ENCODE measurements at regions not wholly inside any gene's neighbourhood (a gene's known extent, or its start where the extent isn't known, plus 50 kb on each side); places are given as distances from the start of the nearest gene placed in this dataset.

GRCh38 chr3:107428051-107428858, 51.0 kb downstream of the CCDC54 start:
- no peak for DNase-seq

GRCh38 chr3:107429320-107430181, 52.3 kb downstream of the CCDC54 start:
- peak; percentile 61 for DNase-seq

DNA sequence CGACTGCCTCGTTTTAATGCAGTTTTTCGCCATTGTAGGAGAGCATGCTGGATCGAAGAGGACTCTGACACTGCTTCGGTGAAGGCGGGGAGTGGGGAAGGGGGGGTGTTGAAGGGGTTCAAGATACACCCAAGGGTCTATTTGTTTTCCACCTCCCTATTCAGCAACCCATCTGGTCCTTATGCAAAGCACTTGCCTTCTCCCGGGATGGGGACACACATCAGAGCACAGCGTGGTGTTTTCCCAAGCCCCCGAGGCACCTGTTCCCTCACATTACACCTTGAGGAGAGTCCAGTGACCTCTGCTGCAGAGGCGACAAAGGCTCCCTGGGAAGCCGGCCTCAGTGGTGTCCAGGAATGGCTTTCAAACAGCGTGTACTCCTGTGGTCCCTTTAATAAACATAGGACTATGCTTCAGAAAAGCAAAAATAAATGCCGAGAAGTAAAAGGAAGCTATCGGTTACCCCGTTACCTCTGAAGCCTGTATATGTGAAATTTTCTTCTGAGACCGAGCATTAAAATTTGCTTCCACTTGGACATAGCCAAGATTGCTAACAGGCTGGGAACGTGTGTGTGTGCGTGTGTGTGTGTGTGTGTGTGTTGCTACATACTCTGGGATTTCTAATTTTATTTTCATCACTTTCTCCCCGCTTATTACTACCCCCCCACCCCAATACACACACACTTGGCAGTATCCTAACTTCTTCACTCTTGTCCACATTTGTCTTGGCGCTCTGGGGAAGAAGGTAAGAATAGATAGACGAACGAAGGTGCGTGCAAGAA, 53.2 kb downstream of the CCDC54 start:
- no peak for DNase-seq

DNA sequence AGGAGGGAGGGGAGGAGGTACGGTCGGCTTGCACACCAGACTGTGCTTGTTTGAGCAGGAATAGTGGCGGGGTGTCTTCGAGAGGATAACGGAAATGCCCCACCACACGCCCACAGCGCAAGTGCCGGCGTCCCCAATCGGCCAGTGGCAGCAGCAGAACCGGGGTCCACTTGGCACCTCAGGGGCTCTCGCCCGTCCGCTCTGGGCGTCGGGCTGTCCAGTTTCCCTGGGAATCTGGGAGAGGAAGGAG, 53.7 kb downstream of the CCDC54 start:
- peak; percentile 24 for DNase-seq

DNA sequence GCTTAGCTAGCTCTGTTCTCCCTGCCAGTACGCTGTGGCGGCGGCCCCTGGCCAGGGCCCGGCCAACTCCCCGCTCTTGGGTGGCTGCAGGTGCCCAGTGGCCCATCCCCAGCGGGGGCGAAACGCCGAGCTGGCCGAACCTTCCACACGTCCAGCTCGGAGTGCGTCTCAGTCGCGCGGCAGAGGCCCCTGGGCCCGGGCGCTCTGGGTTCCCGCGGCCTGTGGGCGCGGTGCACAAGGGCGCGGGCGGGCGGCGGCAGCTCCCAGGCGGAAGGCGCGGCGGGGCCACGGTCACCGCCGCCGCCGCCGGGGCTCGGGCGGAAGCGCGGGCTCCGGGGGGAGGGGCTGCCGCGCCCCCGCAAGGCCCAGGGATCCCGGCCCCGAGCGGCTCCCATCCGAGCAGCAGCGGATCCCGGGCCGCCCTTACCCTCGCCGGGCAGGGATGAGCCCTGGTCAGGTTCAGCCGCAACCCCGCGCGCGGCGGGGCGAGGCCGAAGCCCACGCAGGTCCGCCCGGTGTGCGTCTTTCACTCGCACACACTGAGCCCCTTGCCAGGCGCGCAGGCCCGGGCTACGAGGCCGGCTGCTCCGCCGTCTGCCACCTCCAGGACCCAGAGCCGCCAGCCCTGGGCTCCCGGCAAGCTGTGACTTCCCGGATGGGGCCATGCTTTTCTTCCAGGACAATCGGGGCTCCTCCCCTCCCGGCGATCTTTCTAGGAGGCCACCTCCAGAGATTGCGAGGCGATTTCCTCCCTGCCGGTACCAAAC, 54.2 kb downstream of the CCDC54 start:
- DNase-seq = peak; percentile 36

GRCh38 chr3:107432013-107432515, 54.8 kb downstream of the CCDC54 start:
- DNase-seq = no peak

DNA sequence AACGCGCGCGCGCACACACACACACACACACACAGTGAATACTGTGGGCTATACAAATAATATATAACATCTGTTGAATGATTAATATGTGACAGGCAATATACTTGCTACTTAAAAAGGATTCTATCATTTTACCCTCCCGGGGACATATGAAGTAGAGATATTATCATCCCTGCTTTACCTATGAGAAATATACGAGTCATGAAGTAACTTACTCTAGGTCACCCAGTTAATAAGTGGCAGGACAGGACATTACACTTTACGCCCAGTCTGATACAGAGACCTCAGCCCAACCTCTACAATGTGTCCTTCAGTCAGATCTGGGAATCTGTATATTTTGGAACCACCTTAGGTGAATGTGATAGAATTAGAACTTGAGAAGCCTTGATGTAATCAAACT, 55.4 kb downstream of the CCDC54 start:
- no peak for DNase-seq

DNA sequence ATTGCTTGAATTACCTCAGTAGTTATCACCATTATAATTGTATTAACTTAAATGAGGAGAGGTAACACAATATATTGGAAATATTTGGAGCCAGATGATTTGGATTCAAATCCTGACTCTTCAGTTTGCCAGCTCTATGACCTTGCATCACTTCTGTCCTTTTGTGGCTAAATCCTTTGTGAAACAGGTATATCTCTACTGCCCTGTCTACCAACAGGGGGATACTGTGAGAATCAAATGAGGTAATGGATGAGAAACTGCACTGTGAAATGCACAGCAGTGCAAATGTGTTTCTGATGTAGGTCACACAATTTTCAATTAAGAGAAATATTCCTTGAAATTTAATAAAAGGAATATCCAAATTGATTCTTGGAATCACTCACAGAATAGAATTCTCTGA, 58.8 kb downstream of the CCDC54 start:
- DNase-seq = no peak

- DNase-seq = no peak
Measured at GRCh38 chr3:107438671-107439070, 61.4 kb downstream of the CCDC54 start.

GRCh38 chr3:107441617-107442016, 64.4 kb downstream of the CCDC54 start:
- no peak for DNase-seq

DNA sequence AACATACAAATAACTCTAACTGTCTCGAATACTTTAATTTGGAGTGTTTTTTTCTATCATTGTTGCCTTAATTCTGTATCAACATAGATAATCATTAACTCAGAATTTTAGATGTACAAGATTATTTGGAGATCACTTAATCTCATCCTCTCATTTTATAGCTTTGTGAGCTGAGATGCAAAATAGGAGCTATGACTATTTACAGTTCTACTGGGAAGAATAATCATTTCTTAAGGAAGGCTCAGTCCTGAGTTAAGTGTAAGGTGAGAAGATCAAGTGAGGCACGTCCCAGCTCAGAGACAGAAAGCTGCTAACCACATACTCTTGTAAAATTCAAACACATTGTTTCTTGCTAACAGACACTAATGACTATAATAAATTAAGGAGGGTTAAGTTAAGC, 66.2 kb downstream of the CCDC54 start:
- no peak for DNase-seq

DNA sequence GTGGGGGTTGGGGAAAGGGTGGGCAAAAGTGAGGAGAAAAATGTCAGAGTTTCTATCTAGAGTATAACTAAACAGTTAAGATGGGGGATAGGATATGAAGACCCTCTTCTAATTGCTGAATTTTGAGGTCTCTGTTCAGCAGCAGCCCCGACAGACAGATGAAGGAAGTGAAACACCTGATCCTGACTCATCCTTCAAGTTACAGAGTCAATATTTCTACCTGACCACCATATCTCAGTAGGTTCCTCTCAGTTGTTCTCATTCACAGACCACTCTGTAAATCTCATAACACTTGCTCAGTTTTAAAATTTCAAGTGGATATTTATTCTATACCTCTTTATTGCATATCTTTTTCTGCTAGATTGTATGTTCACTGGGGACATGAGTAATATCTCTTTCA, 69.5 kb downstream of the CCDC54 start:
- no peak for DNase-seq

GRCh38 chr3:107450254-107450893, 72.4 kb upstream of the BBX start:
- DNase-seq = no peak

DNA sequence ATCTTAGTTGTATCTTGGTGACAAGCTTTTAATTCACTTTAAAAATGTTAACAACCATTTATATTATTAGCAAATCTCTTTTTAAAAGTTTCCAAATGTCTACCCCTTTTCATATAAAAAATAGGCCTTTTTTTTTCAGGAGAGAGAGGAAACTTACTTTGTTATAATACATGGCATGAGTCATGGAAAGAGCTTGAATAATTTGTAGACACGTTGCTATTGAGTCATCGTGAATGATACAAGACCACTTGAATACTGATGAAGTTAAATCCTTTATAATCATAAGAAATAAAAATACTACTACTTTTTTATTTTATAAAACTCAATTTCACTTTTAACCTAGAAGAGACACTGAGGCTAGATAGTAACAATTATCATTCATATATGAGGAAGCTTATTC, 70.3 kb upstream of the BBX start:
- DNase-seq = no peak

- no peak for DNase-seq
Measured at GRCh38 chr3:107453504-107453903, 69.3 kb upstream of the BBX start.

GRCh38 chr3:107455621-107456020, 67.1 kb upstream of the BBX start:
- DNase-seq = no peak

DNA sequence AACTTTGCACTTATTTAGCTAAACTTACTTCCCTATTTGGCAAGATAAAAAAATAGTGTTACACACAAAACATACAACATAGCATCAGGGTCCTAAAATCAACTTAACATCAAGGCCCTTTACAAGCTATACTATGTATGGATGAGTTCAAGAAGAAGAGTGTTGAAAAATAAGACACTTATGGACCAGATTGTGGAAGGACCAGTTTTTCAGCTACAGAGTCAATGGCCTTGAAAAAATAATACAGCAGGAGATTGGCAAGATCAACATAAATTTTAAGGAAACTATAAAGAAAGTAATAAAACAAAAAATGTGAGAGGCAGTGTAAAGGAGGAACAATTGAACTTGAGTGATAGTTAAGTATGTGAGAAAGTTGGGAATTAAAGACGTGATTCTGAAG, 66.3 kb upstream of the BBX start:
- no peak for DNase-seq

GRCh38 chr3:107458871-107459270, 63.9 kb upstream of the BBX start:
- DNase-seq = no peak

DNA sequence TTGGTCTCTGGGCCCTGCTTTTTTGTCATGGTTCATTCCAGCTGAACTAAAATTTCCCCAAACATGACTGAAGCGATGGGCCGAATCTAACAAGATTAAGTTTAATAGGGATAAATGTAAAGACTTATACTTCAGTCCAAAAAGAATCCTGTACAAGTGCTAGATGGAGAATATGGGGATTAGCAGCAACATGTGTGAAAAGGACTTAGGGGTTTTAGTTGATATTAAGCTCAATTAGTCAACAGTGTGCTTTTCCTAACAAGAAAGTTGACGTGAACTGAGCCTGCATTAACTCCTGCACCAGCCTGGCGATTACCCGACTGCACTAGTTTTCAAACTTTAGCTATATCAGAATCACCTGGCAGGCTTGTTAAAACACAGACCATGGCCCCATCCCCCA, 61.0 kb upstream of the BBX start:
- DNase-seq = no peak

DNA sequence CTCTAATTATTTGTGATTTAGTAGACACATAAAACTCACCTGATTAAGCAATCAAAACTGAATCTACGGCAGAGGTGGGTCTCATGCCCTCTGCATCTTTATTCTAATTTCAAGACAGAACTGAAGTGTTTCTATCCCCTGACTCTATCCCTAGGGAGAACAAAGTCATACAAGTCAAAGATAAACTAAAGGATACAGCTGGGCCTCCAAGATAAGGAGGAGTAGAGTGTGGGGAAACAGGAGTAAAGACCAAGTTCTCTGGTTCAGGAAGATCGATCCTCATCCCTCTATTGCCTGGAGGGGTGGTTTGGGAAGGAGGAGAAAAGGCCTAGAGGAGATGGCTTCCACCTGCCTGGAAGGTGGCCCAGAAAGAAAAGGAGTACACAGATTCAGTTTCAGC, 58.7 kb upstream of the BBX start:
- no peak for DNase-seq

GRCh38 chr3:107465064-107465631, 57.6 kb upstream of the BBX start:
- DNase-seq = no peak

DNA sequence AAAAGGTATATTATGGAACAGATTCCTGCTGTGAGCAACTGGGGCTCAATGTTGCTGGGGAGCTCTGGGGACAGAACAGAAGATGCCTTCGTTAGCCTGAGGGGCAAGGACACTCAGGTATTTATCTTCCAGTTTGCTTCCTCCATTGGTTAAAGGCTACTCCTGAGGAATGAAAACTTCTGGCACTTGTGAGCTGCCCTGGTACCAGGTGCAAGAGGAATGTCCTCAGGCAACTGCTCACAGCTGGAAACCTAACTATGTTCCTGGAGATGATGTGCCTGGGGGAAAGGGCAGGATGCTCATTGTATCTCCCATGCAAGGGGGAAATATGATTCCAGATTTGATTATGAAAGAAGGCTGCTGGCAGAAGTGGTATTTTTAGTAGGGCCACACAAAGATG, 54.0 kb upstream of the BBX start:
- no peak for DNase-seq
